ENCODE measurements at regions not wholly inside any gene's neighbourhood (a gene's known extent, or its start where the extent isn't known, plus 50 kb on each side); places are given as distances from the start of the nearest gene placed in this dataset.
"Not testable (repeated sequence)": the region's sequence is repeated elsewhere in the genome, so short reads cannot be mapped to it uniquely, and the experiment has no call there.

- CTCF ChIA-PET, result interaction anchor here (0.7 to 0.9 kb wide), 2 partner anchors 142 to 206 kb away, joined by 3 read pairs; no protein-coding TSS in a partner anchor
- H3K27ac ChIP-seq, result no peak overlapping the region
- POLR2A ChIA-PET (ENCODE audit: low non-redundant PET), result interaction anchor here (0.6 kb wide), 2 partner anchors 105 to 143 kb away, joined by 3 read pairs; no protein-coding TSS in a partner anchor
- DNase-seq (ENCODE audit: low spot score), result no peak
- TF ChIP-seq CTCF (conservative IDR thresholded peaks at IDR 0.05; ENCODE audit: low read depth), result no peak
Measured at GRCh38 chr20:53736757-53737395, 143.2 kb upstream of the ZNF217 start.

GRCh38 chr20:53736122-53736756 is 142.6 kb upstream of the ZNF217 start:
- no peak for DNase-seq (ENCODE audit: low spot score)
- ChIA-PET POLR2A (ENCODE audit: low non-redundant PET) (interaction anchor here (0.6 to 0.8 kb wide), 2 partner anchors 12 to 144 kb away, joined by 3 to 12 read pairs; no protein-coding TSS in a partner anchor), CTCF (interaction anchor here (0.6 to 1.0 kb wide), 5 partner anchors 21 to 471 kb away, joined by 3 to 4 read pairs (median 3); no protein-coding TSS in a partner anchor)
- H3K27ac ChIP-seq, result no peak overlapping the region
- TF ChIP-seq CTCF (conservative IDR thresholded peaks at IDR 0.05; ENCODE audit: low read depth), result no peak

GRCh38 chr20:53735536-53736050 is 142.0 kb upstream of the ZNF217 start:
- DNase-seq (ENCODE audit: low spot score), result peak; percentile 96
- TF ChIP-seq CTCF (conservative IDR thresholded peaks at IDR 0.05; ENCODE audit: low read depth), result no peak
- ChIA-PET CTCF (interaction anchor here (0.6 to 1.0 kb wide), 4 partner anchors 21 to 178 kb away, joined by 3 to 4 read pairs (median 4); no protein-coding TSS in a partner anchor), POLR2A (ENCODE audit: low non-redundant PET) (interaction anchor here (0.5 to 0.8 kb wide), 2 partner anchors 13 to 120 kb away, joined by 11 to 12 read pairs; no protein-coding TSS in a partner anchor)
- peak overlapping the region; percentile 72 for H3K27ac ChIP-seq

GRCh38 chr20:53734006-53734688 is 140.5 kb upstream of the ZNF217 start:
- no peak overlapping the region for H3K27ac ChIP-seq
- no peak for DNase-seq (ENCODE audit: low spot score)
- CTCF ChIA-PET, result interaction anchor here (0.6 to 0.7 kb wide), 2 partner anchors 121 to 154 kb away, joined by 3 read pairs; no protein-coding TSS in a partner anchor
- POLR2A ChIA-PET (ENCODE audit: low non-redundant PET), result no interaction called here
- TF ChIP-seq CTCF (conservative IDR thresholded peaks at IDR 0.05; ENCODE audit: low read depth), result no peak

- no peak for TF ChIP-seq CTCF (conservative IDR thresholded peaks at IDR 0.05; ENCODE audit: low read depth)
- H3K27ac ChIP-seq, result no peak overlapping the region
- ChIA-PET CTCF (interaction anchor here (0.7 kb wide), 2 partner anchors 469 to 1463 kb away, joined by 3 to 4 read pairs; no protein-coding TSS in a partner anchor), POLR2A (ENCODE audit: low non-redundant PET) (no interaction called here)
- no peak for DNase-seq (ENCODE audit: low spot score)
Measured at GRCh38 chr20:53731595-53731994, 138.0 kb upstream of the ZNF217 start.

- no peak for DNase-seq (ENCODE audit: low spot score)
- TF ChIP-seq CTCF (conservative IDR thresholded peaks at IDR 0.05; ENCODE audit: low read depth), result no peak
- CTCF ChIA-PET, result interaction anchor here (0.7 kb wide), 1 partner anchor 81 kb away, joined by 4 read pairs; no protein-coding TSS in a partner anchor
- POLR2A ChIA-PET (ENCODE audit: low non-redundant PET), result no interaction called here
- H3K27ac ChIP-seq, result no peak overlapping the region
Measured at GRCh38 chr20:53728359-53728758, 134.7 kb upstream of the ZNF217 start.

GRCh38 chr20:53727239-53727638 is 133.6 kb upstream of the ZNF217 start:
- POLR2A ChIA-PET (ENCODE audit: low non-redundant PET); H3K27ac ChIP-seq; DNase-seq (ENCODE audit: low spot score): not testable (repeated sequence)
- CTCF ChIA-PET, result interaction anchor here (0.6 kb wide), 2 partner anchors 26 to 481 kb away, joined by 3 to 5 read pairs; no protein-coding TSS in a partner anchor

Measured in RWPE1 (cell line).